Peyer's patch (tissue), 4 donors: ENCODE measurements at regions not wholly inside any gene's neighbourhood (a gene's known extent, or its start where the extent isn't known, plus 50 kb on each side); places are given as distances from the start of the nearest gene placed in this dataset.
A peak's percentile ranks its signal among the peaks of the same experiment; 100 is the strongest.

Experiments used
- DNase-seq, 3 donors: peaks; one replicate each; pipeline ENCODE4 v3.0.0-alpha.2; 2017 to 2019
- H3K27ac ChIP-seq, 4 donors: fragments of 200-600 bp; sonication (generic); one replicate each; pipeline ENCODE4 v1.5.1; 2016 to 2019
- H3K27me3 ChIP-seq, 2 donors: fragments of 200-600 bp; sonication (generic); one replicate each; pipeline ENCODE4 v1.5.1; 2019
- H3K36me3 ChIP-seq, 3 donors: fragments of 200-600 bp; sonication (generic); one replicate each; pipeline ENCODE4 v1.5.1; 2016 to 2019
- H3K4me1 ChIP-seq, 4 donors: fragments of 200-600 bp; sonication (generic); one replicate each; pipeline ENCODE4 v1.5.1; 2016 to 2019
- H3K4me3 ChIP-seq, 4 donors: fragments of 200-600 bp; sonication (generic); 1 replicate in 3 of 4; 2 replicates in 1 of 4; pipeline ENCODE4 v1.5.1; 2016 to 2019; ENCODE audit warnings: mild to moderate bottlenecking in 1 of 4
- H3K9me3 ChIP-seq, 4 donors: fragments of 200-600 bp; sonication (generic); one replicate each; pipeline ENCODE4 v1.5.1; 2016 to 2019; ENCODE audit warnings: mild to moderate bottlenecking in 1 of 4
- CTCF ChIP-seq, 6 experiments: fragments of 450-650 bp in 4 of 6; fragments of 200-600 bp in 2 of 6; sonication (generic) in 1 of 6; IDR thresholded peaks; one replicate each; pipeline ENCODE4 v1.5.1; 2017 to 2019; ENCODE audit warnings: antibody characterized with exemption in 6 of 6, mild to moderate bottlenecking in 3 of 6, moderate library complexity in 1 of 6
- POLR2A ChIP-seq, 2 donors: fragments of 450-650 bp; IDR thresholded peaks; one replicate each; pipeline ENCODE4 v1.5.1; 2017; ENCODE audit warnings: antibody characterized with exemption in 2 of 2, mild to moderate bottlenecking in 2 of 2, moderate library complexity in 2 of 2

GRCh38 chr10:128324058-128324827, 198.0 kb upstream of the MKI67 start:
- no peaks in the 10 kb centered on the region for H3K9me3 ChIP-seq
- H3K4me3 ChIP-seq = no peak overlapping the region
- H3K27me3 ChIP-seq = no peaks in the 10 kb centered on the region
- TF ChIP-seq POLR2A (IDR thresholded peaks at IDR 0.05) (no peak), CTCF (IDR thresholded peaks at IDR 0.05) (peak in 1 of 6 experiments; percentile 6)
- H3K4me1 ChIP-seq = no peaks in the 10 kb centered on the region
- no peak overlapping the region for H3K27ac ChIP-seq
- no peaks in the 10 kb centered on the region for H3K36me3 ChIP-seq
- DNase-seq = no peak

GRCh38 chr10:128325788-128326187, 199.6 kb upstream of the MKI67 start:
- no peak for DNase-seq
- Histone ChIP-seq H3K27ac (no peak overlapping the region), H3K4me1 (no peaks in the 10 kb centered on the region), H3K4me3 (no peak overlapping the region), H3K9me3 (no peaks in the 10 kb centered on the region), H3K27me3 (no peaks in the 10 kb centered on the region), H3K36me3 (no peaks in the 10 kb centered on the region)
- TF ChIP-seq CTCF (IDR thresholded peaks at IDR 0.05) = no peak
- no peak for TF ChIP-seq POLR2A (IDR thresholded peaks at IDR 0.05)

GRCh38 chr10:128326251-128326650, 200.0 kb upstream of the MKI67 start:
- H3K4me3 ChIP-seq = no peak overlapping the region
- H3K27me3 ChIP-seq = no peaks in the 10 kb centered on the region
- H3K9me3 ChIP-seq = no peaks in the 10 kb centered on the region
- no peak overlapping the region for H3K27ac ChIP-seq
- no peaks in the 10 kb centered on the region for H3K36me3 ChIP-seq
- TF ChIP-seq CTCF (IDR thresholded peaks at IDR 0.05) (no peak), POLR2A (IDR thresholded peaks at IDR 0.05) (no peak)
- H3K4me1 ChIP-seq = no peaks in the 10 kb centered on the region
- no peak for DNase-seq

GRCh38 chr10:128326851-128327250, 200.6 kb upstream of the MKI67 start:
- no peaks in the 10 kb centered on the region for H3K36me3 ChIP-seq
- no peak for TF ChIP-seq POLR2A (IDR thresholded peaks at IDR 0.05)
- no peak for TF ChIP-seq CTCF (IDR thresholded peaks at IDR 0.05)
- H3K27me3 ChIP-seq = no peaks in the 10 kb centered on the region
- H3K4me3 ChIP-seq = no peak overlapping the region
- no peaks in the 10 kb centered on the region for H3K4me1 ChIP-seq
- DNase-seq = no peak
- H3K9me3 ChIP-seq = no peaks in the 10 kb centered on the region
- no peak overlapping the region for H3K27ac ChIP-seq

- TF ChIP-seq CTCF (IDR thresholded peaks at IDR 0.05) = no peak
- no peak for TF ChIP-seq POLR2A (IDR thresholded peaks at IDR 0.05)
- Histone ChIP-seq H3K4me3 (no peak overlapping the region), H3K9me3 (no peaks in the 10 kb centered on the region)
These were observed 210.2 kb upstream of the MKI67 start for GRCh38 chr10:128336401-128336800.

More at GRCh38 chr10:128336401-128336800, 210.2 kb upstream of the MKI67 start:
- no peak for DNase-seq
- Histone ChIP-seq H3K4me1 (no peaks in the 10 kb centered on the region), H3K36me3 (no peaks in the 10 kb centered on the region), H3K27me3 (no peaks in the 10 kb centered on the region), H3K27ac (no peak overlapping the region)
